Choroid plexus epithelial cell (primary cell): ENCODE measurements at regions not wholly inside any gene's neighbourhood (a gene's known extent, or its start where the extent isn't known, plus 50 kb on each side); places are given as distances from the start of the nearest gene placed in this dataset.
A peak's percentile ranks its signal among the peaks of the same experiment; 100 is the strongest.
"Not testable (repeated sequence)": the region's sequence is repeated elsewhere in the genome, so short reads cannot be mapped to it uniquely, and the experiment has no call there.

Source experiments
- DNase-seq: peaks from one replicate; pipeline ENCODE4 v3.0.0-alpha.2; 2010; ENCODE audit warnings: low read depth
- H3K4me3 ChIP-seq: 2 replicates; pipeline ENCODE4 v1.5.1; 2011; ENCODE audit warnings: low read depth, mild to moderate bottlenecking, control low read depth, low read length, moderate library complexity
- TF ChIP-seq, protein P1 (sequence below): conservative IDR thresholded peaks from 2 replicates; pipeline ENCODE4 v1.5.1; 2011; ENCODE audit warnings: low read depth, mild to moderate bottlenecking, control low read depth, inconsistent platforms, low read length, moderate library complexity

DNA sequence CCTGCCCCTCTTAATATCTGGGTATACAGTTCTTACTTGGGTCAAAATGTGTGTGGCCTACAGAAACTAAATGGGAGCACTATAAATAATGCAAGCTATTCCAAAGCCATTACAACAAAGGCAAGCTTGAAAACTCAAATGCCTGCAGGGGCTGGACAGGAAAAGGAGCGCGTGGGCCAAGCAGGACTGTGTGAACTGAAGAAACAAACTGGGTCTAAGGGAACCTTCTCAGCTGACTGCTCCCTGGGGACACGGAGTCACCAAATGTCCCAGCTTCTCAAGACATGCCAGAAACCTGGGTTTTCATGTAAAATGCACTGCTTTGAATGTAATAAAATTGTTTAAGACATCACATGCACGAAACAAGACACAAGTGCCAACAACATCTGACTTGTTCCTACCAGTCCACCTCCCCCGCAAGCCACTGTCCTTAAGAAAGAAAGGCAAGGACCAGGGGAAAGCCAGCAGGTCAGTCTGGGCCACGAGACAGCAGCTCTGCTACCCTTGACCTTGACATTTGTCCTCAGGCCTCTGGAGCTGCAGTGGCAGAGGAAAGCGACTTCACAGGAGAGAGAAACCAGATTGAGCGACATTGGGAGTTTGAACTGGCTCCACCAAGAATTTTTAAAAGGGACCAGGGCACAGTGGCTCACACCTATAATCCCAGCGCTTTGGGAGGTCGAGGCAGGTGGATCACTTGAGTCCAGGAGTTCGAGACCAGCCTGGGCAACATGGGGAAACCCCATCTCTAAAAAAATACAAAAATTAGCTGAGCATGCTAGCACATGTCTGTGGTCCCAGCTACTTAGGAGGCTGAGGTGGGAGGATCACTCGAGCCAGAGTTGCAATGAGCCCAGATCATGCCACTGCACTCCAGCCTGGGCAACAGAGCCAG, 89.7 kb upstream of the SH3BP4 start:
- TF ChIP-seq, protein P1, sequence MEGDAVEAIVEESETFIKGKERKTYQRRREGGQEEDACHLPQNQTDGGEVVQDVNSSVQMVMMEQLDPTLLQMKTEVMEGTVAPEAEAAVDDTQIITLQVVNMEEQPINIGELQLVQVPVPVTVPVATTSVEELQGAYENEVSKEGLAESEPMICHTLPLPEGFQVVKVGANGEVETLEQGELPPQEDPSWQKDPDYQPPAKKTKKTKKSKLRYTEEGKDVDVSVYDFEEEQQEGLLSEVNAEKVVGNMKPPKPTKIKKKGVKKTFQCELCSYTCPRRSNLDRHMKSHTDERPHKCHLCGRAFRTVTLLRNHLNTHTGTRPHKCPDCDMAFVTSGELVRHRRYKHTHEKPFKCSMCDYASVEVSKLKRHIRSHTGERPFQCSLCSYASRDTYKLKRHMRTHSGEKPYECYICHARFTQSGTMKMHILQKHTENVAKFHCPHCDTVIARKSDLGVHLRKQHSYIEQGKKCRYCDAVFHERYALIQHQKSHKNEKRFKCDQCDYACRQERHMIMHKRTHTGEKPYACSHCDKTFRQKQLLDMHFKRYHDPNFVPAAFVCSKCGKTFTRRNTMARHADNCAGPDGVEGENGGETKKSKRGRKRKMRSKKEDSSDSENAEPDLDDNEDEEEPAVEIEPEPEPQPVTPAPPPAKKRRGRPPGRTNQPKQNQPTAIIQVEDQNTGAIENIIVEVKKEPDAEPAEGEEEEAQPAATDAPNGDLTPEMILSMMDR: no peak
- DNase-seq: no peak
- no peak overlapping the region for H3K4me3 ChIP-seq

DNA sequence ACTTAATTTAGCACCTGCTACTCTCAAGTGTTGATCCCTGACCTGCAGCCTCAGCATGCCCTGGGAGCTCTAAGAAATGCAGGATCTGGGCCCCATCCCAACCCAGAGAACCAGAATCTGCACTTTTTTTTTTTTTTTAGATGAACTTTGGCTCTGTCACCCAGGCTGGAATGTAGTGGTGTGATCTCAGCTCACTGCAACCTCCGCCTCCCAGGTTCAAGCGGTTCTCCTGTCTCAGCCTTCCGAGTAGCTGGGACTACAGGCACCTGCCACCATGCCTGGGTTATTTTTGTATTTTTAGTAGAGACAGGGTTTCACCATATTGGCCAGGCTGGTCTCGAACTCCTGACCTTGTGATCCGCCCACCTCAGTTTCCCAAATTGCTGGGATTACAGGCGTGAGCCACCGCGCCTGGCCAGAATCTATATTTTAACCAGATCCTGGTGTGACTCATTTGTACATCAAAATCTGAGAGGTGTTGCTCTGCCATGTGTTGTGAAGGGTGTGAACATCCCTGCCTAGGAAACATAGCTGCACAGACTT, 92.4 kb upstream of the SH3BP4 start:
- not testable (repeated sequence) for DNase-seq, H3K4me3 ChIP-seq

DNA sequence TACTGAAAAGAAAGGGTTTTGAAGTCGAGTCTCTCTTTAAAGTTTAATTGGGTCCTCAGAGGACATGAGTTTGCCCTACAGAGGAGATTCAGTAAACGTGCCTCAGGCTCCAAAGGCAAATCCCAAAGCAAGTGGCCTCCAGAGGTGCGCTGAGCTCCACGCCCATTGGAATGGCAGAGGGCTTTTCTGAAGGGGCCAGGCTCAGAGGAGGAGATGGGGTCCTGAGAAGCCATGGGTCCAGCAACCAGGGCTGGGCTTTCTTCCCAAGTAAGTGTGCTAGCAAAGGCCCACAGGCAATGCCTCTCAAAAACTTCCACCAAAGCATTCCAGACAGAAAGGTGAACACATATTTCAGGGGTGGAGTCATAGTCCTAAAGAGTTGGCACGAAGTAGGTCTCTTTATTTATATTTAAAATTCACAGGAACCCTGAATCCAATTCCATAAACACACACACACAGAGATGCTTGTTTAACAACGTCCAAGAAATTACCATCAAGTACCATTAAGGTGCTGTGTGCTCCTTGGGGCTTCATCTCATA, 93.0 kb upstream of the SH3BP4 start:
- H3K4me3 ChIP-seq: no peak overlapping the region
- TF ChIP-seq, protein P1: no peak
- no peak for DNase-seq

DNA sequence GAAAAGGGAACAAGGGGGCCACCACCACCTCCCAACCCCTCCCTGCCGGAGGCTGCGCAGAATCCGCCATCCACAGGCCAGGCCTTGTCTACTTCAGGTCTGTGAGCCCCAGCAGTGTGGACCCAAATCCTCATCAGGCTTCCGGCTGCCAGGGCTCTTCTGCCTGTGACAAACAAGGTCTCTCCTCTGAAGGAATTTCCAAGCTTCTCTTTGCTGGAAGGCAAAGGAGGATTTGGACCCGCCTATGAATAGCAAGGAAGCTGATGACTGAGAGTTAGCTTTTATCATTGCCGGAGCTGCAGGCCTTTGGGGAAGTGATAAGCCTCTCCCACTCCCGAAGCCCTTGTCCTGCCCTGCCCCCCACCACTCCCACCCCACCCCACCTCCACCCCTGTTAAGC, 93.7 kb upstream of the SH3BP4 start:
- TF ChIP-seq, protein P1: no peak
- DNase-seq: no peak
- H3K4me3 ChIP-seq: no peak overlapping the region

DNA sequence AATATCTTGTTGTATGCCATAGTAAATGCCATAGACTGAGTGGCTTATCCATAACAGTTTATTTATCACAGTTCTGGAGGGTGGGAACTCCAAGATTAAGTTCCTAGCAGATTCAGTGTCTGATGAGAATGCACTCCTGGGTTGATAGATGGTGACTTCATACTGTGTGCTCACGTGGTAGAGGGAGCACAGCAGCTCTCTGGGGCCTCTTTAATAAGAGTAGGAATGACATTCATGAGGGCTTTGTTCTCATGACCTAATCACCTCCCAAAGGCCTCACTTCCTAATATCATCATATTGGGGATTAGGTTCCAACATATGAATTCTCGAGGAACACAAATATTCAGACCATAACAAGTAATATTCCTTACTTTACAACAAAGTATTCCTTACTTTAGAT, 98.1 kb upstream of the SH3BP4 start:
- no peak overlapping the region for H3K4me3 ChIP-seq
- TF ChIP-seq, protein P1: no peak
- peak; percentile 47 for DNase-seq

DNA sequence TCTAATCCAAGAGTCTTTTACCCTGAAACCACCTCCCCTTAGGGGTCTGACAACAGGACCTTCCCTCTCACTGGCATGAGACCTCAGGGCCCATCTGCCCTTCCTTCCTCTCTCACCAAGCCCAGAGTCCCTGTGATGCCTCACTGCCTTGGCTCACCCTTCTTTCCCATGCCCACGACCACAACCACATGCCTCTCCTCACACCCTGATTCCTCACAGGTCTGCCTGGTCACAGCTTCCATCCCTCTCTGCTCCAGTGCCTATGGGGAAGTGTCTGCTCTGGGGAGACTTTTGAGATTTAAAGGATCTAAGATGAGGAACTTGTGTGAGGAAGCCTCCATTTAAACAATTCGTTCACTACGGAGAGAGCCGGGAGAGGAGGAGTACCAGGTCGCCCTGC, 98.9 kb upstream of the SH3BP4 start:
- no peak for DNase-seq
- H3K4me3 ChIP-seq: no peak overlapping the region
- TF ChIP-seq, protein P1: no peak

DNA sequence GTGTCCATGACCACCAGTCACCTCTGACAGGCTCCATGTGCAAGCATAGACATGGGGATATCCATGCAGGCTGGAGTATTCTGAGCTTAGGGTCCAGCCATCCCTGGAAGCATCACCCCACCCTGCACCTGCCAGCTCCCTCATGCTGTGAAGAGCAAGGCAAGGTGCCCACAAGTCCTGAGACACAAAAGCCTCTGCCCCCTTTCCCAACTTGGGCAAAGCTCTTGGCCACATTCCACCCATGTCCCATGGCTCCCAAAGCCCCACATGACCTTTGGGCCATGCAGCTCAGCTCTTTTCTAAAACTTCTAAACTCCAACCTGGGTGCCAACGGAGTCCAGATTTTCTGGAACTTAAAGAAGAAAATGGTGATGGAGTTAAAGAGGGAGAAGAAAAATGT, 99.8 kb upstream of the SH3BP4 start:
- no peak overlapping the region for H3K4me3 ChIP-seq
- TF ChIP-seq, protein P1: no peak
- no peak for DNase-seq
